NCI-H146 treated with DMSO at 0.1 percent for 48 hours (cell line): ENCODE measurements at regions not wholly inside any gene's neighbourhood (a gene's known extent, or its start where the extent isn't known, plus 50 kb on each side); places are given as distances from the start of the nearest gene placed in this dataset.
"Not testable (repeated sequence)": the region's sequence is repeated elsewhere in the genome, so short reads cannot be mapped to it uniquely, and the experiment has no call there.

Experiments used
- DNase-seq: peaks from one replicate; lab custom pipeline; 2025; ENCODE audit not compliant: unreplicated experiment; lab: John Stamatoyannopoulos, UW

DNA sequence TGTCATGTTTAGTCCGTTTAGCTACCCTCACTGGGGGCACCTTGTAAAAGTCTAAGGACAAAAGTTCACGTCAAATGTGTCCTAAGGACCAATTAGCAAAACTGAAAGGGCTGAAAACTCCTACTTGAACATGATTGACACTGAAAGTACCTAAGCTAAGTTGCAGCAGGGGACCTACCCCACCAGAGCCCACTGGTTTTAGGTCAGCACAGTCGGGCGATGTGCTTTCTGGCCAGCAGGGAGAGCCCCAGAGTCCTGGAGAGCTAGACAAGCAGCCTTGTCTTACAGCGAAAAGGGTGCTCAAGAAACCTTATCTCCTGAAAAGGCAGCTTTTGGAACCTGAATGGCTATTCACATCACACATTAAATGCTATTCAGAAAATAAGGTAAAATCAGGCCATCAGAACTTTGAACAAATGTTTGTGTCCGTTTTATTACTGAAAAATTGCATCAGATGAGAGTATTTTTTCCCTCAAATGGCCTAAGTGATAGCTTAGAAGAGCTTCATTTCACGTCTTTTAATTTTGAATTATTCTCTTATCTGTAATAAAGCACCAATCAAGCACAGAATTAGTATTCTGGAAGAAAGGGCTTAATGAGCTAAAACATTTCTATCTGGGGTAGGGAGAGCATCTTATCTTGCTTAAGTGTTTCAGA lies 52.2 kb upstream of the MKI67 start:
- DNase-seq, result no peak

DNA sequence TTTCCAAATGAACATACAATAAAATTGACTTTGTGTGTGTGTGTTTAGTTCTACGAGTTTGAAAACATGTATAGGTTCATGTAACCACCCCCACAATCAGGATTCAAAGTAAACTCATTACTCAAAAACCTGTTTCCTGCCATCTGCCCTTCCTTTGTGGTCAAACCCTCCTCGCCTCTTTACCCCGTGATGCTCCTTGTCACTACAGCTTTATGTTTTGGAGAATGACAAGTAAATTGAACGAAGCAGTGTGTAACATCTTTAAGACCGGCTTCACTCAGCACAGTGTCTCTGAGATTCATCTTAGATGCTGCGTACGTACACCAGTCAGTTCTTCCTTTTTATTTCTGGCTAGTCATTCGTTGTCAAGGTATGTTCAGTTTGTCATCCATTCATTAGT lies 54.6 kb upstream of the MKI67 start:
- no peak for DNase-seq

DNA sequence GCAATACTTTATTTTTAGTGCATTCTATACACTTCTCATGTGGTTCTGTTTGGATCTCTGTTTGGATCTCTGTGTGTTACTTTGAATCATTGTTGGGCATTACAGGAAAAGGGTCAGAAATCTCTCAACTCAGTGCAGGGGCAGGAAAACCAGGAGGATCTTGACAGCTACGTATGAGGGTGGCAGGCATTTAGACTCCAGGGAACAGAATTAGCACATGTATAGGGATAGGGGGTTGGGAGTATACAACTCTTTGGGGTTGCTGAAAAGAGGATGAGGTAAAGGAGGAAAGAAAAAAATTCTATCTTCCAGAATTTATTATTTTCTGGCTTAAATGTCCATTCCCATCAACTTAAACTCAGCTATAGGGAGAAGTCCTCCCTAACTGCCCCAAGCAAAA lies 59.4 kb upstream of the MKI67 start:
- DNase-seq, result no peak

DNA sequence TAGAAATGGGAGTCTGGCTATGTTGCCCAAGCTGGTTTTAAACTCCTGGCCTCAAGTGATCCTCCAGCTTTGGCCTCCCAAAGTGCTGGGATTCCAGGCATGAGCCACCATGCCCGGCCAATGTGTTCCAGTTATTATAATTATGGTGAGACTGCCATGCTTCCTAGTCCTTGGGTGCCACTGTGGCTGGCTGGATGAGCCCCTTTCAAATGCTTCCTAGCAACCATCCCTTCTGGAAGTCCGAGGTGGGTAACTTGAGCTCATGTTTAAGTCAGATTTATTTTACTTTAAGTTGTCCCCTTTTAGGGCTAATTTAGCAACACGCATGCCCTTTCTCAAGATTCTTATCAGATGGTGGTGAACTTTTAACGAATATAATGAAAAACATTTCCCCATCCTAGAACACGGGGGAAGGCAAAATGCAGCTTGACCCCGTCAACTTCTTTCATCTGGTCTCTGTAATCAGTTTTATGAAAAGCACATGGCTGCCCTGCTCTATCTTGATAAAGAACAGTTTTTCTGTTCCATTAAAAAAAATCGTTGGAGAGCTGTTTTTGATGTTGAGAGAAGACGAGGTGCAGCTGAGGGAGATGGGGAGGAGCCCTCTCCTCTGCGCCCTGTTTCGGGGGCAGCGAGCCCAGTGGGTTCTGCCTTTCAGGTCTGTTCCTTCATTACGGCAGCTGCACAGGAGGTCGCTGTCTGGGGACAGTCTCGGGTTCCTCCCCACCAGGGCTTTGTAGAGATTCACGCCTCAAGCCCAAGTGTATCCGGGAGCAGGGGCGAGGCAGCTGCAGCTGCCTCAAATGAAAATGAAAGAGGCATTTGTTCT lies 61.0 kb upstream of the MKI67 start:
- no peak for DNase-seq

DNA sequence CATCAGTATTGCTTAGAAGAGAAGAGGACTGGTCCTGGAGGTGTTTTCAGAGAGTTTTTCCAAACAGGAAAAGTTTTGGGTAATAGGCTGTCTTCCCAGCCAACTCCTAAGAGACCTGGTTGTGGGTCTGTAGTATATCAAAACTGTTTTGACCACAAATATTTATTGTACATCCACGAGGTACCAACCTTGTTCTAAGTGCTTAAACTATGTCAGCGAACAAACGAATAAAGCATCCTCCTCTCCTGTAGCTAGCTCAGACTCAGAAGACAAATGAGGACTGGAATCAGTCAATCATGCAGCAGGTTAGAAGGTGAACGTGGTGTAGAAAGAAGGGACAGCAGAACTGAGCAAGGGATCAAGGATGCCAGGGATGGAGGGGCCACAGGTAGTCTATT lies 61.6 kb upstream of the MKI67 start:
- no peak for DNase-seq

DNA sequence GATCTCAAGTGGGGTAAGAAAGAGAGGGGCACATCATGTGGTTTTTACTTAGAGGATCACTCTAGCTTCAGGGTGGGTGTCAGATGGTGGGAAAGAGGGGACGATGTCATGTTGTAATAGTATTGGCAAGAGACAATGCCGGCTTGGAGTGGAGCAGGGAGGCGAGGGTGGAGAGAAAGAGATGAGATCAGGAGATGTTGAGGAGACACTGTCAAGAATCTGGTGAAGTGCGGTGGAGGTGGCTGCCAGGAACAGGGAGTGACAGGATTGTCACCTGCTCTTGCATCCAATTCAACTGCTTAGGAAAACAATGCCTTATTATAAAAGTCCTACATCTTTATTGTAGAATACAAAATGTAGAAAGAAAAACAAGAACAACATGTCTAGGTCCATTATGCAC lies 63.0 kb upstream of the MKI67 start:
- DNase-seq, result no peak

DNA sequence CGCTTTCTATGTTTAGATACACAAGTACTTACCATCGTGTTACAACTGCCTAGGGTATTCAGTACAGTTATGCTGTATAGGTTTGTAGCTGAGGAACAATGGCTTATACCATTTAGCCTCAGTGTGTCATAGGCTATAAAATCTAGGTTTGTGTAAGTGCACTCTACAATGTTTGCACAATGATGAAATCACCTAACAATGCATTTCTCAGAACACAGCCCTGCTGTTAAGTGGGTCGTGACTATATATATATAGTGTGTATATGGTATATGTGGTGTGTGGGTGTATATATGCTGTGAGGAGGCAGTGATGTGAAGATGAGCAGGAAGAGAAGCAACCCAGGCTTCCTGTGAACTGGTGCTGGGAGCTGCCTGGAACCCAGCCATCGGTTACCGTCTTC lies 65.6 kb upstream of the MKI67 start:
- DNase-seq, result no peak

DNA sequence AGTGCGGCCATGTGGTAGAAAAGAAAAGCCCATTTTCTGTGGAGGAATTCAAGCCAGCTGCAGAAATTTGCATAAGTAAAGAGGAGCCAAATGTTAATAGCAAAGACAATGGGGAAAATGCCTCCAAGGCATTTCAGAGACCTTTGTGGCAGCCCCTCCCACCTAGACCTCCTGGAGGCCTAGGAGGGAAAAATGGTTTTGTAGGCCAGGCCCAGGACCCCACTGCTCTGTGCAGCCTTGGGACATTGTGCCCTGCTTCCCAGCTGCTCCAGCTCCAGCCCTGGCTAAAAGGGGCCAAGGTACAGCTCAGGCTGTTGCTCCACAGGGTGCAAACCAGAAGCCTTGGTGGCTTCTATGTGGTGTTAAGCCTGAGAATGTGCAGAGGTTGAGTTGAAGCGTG lies 75.6 kb upstream of the MKI67 start:
- not testable (repeated sequence) for DNase-seq

DNA sequence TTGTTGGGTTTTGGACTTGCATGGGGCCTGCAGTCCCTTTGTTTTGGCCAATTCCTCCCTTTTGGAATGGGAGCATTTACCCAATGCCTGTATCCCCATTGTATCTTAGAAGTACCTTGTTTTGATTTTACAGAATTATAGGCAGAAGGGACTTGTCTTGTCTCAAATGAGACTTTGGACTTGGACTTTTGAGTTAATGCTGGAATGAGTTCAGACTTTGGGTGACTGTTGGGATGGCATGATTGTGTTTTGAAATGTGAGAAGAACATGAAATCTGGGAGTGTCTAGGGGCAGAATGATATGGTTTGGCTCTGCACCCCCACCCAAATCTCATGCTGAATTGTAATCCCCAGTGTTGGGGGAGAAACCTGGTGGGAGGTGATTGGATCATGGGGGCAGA lies 76.8 kb upstream of the MKI67 start:
- DNase-seq, result no peak

DNA sequence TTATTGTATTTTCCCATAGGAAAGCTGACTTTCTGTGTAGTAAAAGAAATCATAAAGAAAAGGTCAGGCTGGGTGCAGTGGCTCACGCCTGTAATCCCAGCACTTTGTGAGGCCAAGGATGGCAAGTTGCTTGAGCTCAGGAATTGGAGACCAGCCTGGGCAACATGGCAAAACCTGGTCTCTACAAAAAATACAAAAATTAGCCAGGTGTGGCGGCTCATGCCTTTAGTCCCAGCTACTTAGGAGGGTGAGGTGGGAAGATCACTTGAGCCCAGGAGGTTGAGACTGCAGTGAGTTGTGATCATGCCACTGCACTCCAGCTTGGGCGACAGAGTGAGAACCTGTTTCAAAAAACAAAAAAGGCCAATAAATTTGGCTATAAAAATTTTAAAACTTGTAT lies 79.4 kb upstream of the MKI67 start:
- DNase-seq, result not testable (repeated sequence)

DNA sequence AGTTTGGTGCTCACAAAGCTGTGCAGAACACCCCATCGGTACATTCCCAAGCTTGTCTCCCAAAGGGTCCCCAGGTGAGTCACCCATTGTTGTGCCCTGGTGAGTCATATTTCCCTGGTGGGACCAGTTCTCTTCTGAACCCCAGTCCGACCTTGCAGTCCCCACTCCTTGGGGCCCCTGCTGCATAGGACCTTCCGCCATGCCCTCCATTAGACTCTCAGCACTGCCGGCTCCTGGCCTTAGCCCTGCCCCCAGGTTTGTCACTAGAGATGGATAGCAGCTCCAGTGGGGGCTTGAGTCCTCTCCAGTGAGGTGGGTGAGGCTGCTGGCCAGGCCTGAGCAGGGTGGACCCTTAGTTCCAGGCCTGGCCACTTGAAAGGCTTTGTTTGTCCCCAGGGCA lies 80.5 kb upstream of the MKI67 start:
- DNase-seq, result no peak

DNA sequence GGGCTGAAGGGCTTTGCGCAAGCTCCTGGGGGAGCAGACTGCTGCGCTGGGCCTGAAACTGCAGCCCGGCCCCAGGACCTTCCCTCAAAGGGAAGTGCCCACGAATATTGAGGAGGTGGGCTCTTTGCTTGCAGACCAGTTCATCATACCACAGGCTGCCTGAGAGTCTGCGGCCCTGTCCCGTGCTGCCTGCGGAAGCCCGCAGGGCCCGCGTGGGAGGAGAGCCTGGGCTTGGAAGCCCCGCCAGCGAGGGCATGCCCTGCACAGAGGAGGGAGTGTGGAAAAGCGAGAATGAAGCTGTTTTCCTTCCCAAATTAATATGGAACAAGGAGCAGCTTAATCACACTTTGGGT lies 83.6 kb upstream of the MKI67 start:
- DNase-seq, result no peak

DNA sequence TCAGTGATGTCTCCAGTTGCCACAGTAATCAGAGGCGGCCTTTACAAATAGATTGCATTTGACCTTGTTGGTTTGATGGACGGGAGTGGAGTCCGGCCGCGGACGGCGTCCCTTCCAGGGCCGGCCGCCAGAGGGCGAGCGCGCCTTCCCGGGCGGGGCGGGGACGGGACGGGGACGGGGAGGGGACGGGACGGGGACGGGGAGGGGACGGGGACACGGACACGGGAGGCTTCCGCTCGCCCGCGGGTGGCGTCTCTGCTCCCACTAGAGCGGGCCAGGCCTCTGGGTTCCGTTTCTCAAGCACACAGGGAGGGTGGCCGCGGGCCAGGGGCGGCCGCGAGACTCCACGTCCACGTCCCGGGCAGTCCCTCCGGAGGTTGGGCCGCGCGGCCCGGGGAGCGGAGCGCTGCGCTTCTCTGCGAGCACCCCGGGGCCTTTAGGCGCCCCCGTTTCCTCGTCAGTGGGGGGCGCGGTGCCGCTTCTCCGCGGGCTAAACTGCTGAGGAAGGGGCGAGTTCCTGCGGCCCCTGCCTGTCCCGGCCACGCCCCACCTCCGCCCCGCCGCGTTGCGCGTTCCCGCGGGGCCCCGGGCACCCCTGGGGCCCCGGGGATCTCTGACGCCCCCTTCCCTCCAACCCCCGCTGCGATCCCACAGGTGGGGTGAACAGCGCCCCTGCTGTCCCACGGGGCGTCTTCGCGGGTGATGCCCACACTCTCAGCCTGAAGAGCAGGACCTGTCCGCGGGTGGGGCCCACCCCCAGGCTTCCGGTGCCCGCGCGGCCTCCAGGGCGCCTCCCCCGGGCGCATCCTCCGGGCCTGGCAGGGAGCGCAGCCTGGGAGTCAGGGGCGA lies 84.2 kb upstream of the MKI67 start:
- DNase-seq, result no peak

DNA sequence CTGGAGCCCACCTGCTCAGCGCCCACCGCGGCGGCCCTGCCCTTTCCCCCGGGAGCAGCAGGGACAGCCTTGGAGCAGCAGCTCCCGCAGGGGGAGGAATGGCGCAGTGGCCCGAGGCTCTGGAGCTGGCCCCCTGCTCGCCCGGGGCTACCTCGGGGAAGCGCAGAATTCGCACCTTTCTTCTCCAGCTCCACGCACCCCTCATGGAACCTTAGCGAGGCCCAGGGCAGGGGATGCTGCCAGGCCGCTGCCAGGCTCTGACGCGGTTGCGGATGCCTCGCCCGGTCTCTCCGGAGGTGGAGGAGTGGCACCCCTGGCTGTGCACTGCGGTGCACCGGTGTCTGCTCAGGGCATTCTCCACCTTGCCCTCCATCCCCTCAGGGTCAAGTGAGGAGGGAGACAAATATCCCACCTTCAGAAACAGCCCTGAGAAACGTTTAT lies 84.9 kb upstream of the MKI67 start:
- no peak for DNase-seq

DNA sequence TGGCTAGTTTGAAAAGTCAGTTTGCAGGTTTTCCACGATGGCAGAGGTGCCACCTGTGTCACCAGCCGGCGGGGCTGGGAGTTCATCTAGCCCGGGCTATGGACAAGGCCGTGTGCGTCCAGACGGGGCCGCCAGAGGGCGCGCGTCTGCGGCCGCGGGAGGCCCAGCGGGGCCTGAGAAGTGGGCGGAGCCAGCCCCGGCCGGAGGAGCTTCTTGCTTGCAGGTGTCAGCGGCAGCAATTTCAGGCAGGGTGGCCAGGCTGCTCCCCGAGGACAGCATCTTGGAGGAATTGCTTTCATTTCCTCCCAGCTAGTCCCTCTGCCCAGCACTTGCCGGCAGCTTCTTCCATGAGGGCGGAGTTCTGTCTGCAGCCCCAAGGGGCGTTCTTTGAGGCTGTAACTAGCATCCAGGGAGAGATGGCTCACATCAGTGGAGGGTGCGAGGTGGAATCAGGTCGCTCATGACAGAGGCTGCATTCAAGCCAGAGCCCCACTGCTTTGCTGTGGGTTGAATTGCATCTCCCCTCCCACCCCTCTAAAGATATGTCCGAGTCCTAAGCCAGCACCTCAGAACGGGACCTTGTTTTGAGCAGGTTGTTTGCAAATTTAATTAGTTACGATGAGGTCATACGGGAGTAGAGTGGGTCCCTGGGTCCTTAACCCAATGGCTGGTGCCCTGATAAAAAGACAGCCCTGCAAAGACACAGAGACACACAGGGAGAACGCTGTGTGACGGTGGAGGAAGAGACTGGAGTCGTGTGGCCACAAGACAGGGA lies 85.9 kb upstream of the MKI67 start:
- peak; percentile 22 for DNase-seq

DNA sequence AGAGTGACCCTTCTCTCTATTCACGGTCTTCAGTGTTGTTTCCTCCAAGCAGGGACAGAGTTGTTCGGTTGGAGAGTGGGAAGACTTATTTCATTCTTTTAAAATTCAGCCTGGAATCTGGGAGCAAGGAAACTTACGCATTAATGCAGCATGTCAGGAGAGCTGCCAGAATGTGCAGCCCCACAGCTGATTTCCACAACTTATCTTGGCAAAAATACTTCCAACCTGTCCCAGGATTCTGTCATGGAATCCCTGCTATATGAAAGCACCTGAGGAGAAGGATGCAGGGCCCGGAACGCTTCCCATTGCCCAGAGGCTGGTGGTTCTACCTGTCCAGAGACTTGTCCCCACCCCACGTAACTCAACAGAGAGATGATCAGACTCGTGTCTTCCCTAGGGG lies 86.9 kb upstream of the MKI67 start:
- DNase-seq, result no peak

DNA sequence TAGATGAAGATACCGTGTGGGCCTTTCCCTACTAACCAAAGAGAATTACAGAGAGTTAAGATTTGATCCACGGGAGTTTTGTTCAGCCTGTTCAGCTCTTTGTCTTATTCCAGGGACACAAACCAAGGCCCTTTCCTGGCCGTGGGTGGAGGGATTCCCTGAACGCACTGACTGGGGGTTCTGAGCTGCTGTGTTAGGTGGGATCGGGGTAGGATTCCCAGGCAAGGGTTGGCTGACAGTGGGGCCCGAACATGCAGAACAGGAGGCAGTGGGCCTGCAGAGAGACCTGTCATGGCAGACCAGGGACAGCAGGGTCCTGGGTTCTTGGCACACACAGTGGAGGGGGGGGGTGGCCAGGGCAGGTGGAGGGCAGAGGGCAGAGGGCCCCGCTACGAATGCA lies 89.5 kb upstream of the MKI67 start:
- DNase-seq, result no peak

DNA sequence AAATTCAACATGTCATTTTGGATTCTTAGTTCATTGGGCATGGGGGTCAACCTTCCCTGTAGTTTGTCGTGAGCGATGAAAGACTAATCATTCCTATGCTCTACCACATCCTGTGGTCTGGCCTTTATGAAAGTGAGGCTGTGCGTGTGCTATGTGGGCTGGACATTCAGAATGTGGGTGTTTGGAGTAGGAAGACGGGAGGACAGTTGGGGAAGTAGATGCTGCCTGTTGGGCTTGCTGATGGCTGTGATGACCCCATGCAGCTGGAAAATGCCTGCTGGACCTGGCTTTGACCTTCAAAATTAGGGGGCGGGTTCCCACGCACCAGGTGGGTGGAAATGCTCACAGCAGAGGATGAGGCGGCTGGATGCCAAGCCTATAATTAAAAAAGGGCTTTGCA lies 90.9 kb upstream of the MKI67 start:
- no peak for DNase-seq

DNA sequence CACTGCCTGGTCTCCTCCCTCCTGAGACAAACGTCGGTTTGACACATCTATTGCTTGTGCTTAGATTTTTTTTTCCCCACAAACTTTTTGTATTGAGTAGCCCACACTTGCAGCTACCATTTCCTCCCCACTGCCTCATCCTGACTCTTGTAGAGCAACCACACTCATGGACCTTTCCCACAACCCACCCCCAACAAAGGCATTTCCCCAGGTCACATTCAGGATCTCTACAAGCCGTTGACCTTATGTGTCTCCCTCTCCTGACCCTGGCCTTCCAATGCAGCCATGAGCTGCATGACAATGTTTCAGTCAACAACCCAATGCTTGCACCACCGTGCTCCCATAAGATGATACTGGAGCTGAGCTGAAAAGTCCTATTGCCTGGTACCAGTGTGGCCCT lies 91.9 kb upstream of the MKI67 start:
- DNase-seq, result no peak

DNA sequence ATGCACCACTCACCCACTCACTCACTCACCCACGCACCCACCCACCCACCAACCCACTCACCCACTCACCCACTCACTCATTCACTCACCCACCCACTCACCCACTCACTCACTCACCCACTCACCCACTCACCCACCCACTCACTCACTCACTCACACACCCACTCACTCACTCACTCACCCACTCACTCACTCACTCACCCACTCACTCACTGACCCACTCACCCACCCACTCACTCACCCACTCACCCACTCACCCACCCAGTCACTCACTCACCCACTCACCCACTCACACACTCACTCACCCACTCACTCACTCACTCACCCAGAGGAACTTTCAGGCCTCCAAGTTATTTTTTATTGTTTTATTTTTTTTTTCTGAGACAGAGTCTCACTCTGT lies 93.1 kb upstream of the MKI67 start:
- DNase-seq, result no peak

DNA sequence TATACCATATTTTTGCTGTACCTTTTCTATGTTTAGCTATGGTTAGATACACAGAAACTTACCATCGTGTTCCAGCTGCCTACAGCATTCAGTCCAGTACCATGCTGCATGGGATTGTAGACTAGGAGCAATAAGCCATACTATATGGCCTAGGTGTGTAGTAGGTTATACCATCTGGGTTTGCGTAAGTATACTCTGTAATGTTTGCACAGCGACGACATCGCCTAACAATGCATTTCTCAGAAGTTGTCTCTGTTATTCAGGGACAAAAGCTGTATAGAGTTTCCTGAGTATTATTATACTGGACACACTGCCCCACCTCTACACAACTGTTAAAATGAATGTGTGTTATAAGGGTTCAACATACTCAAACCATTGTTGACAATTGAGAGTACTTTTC lies 93.8 kb upstream of the MKI67 start:
- no peak for DNase-seq
